IPS-18a (cell line): ENCODE measurements at regions not wholly inside any gene's neighbourhood (a gene's known extent, or its start where the extent isn't known, plus 50 kb on each side); places are given as distances from the start of the nearest gene placed in this dataset.
A peak's percentile ranks its signal among the peaks of the same experiment; 100 is the strongest.
"Not testable (repeated sequence)": the region's sequence is repeated elsewhere in the genome, so short reads cannot be mapped to it uniquely, and the experiment has no call there.

Experiments
- H3K27ac ChIP-seq: one replicate; pipeline ENCODE4 v1.5.1; 2013; ENCODE audit warnings: low read length
- H3K27me3 ChIP-seq: one replicate; pipeline ENCODE4 v1.6.1; 2013; ENCODE audit warnings: mild to moderate bottlenecking, low read length; ENCODE audit not compliant: control insufficient read depth, insufficient read depth
- H3K36me3 ChIP-seq: one replicate; pipeline ENCODE4 v1.6.1; 2013; ENCODE audit warnings: low read depth, low read length; ENCODE audit not compliant: control insufficient read depth
- H3K4me1 ChIP-seq: one replicate; pipeline ENCODE4 v1.6.1; 2013; ENCODE audit warnings: low read depth, low read length; ENCODE audit not compliant: control insufficient read depth
- H3K4me3 ChIP-seq: one replicate; pipeline ENCODE4 v1.5.1; 2013; ENCODE audit warnings: low read length
- H3K9ac ChIP-seq: one replicate; pipeline ENCODE4 v1.6.1; 2013; ENCODE audit warnings: mild to moderate bottlenecking, low read length, moderate library complexity
- H3K9me3 ChIP-seq: one replicate; pipeline ENCODE4 v1.6.1; 2013; ENCODE audit warnings: low read depth, low read length; ENCODE audit not compliant: control insufficient read depth

GRCh38 chr10:53479365-53479764 is 706.8 kb upstream of the MBL2 start:
- Histone ChIP-seq H3K4me3 (peak overlapping the region; percentile 29), H3K4me1 (peaks cover 54% of the 10 kb centered on the region), H3K9ac (peak overlapping the region; percentile 53), H3K9me3 (peaks cover 4% of the 10 kb centered on the region), H3K36me3 (peaks cover 1% of the 10 kb centered on the region), H3K27me3 (no peaks in the 10 kb centered on the region), H3K27ac (peak overlapping the region; percentile 94)

GRCh38 chr10:53477313-53477675 is 704.7 kb upstream of the MBL2 start:
- Histone ChIP-seq H3K9me3 (no peaks in the 10 kb centered on the region), H3K4me3 (no peak overlapping the region), H3K4me1 (peaks cover 54% of the 10 kb centered on the region), H3K9ac (peak overlapping the region; percentile 64), H3K36me3 (no peaks in the 10 kb centered on the region), H3K27ac (peak overlapping the region; percentile 98), H3K27me3 (no peaks in the 10 kb centered on the region)

GRCh38 chr10:53476650-53477312 is 704.2 kb upstream of the MBL2 start:
- H3K9ac ChIP-seq: peak overlapping the region; percentile 64
- H3K27ac ChIP-seq: peak overlapping the region; percentile 98

GRCh38 chr10:53469383-53469782 is 696.8 kb upstream of the MBL2 start:
- H3K36me3 ChIP-seq: no peaks in the 10 kb centered on the region
- no peaks in the 10 kb centered on the region for H3K27me3 ChIP-seq
- no peaks in the 10 kb centered on the region for H3K9me3 ChIP-seq
- no peak overlapping the region for H3K9ac ChIP-seq
- H3K27ac ChIP-seq: no peak overlapping the region
- H3K4me3 ChIP-seq: no peak overlapping the region
- H3K4me1 ChIP-seq: no peaks in the 10 kb centered on the region

More at GRCh38 chr10:53476650-53477312, 704.2 kb upstream of the MBL2 start:
- Histone ChIP-seq H3K4me3 (no peak overlapping the region), H3K4me1 (peaks cover 52% of the 10 kb centered on the region), H3K36me3 (no peaks in the 10 kb centered on the region), H3K27me3 (no peaks in the 10 kb centered on the region), H3K9me3 (no peaks in the 10 kb centered on the region)

GRCh38 chr10:53463539-53463938 is 691.0 kb upstream of the MBL2 start:
- no peak overlapping the region for H3K4me3 ChIP-seq
- peaks cover 15% of the 10 kb centered on the region for H3K4me1 ChIP-seq
- H3K36me3 ChIP-seq: no peaks in the 10 kb centered on the region
- no peaks in the 10 kb centered on the region for H3K27me3 ChIP-seq
- H3K27ac ChIP-seq: no peak overlapping the region
- H3K9ac ChIP-seq: no peak overlapping the region
- no peaks in the 10 kb centered on the region for H3K9me3 ChIP-seq

- Histone ChIP-seq H3K36me3 (no peaks in the 10 kb centered on the region), H3K9me3 (no peaks in the 10 kb centered on the region), H3K9ac (no peak overlapping the region), H3K4me3 (no peak overlapping the region), H3K4me1 (peaks cover 8% of the 10 kb centered on the region), H3K27ac (no peak overlapping the region), H3K27me3 (no peaks in the 10 kb centered on the region)
Measured at GRCh38 chr10:53458007-53458406, 685.4 kb upstream of the MBL2 start.

- H3K27me3 ChIP-seq: no peaks in the 10 kb centered on the region
- H3K9me3 ChIP-seq: no peaks in the 10 kb centered on the region
- H3K9ac ChIP-seq: no peak overlapping the region
- no peak overlapping the region for H3K4me3 ChIP-seq
- H3K27ac ChIP-seq: no peak overlapping the region
- H3K36me3 ChIP-seq: no peaks in the 10 kb centered on the region
- peaks cover 3% of the 10 kb centered on the region for H3K4me1 ChIP-seq
Measured at GRCh38 chr10:53453196-53453595, 680.6 kb upstream of the MBL2 start.

- peaks cover 8% of the 10 kb centered on the region for H3K9me3 ChIP-seq
Measured at GRCh38 chr10:53447576-53447975, 675.0 kb upstream of the MBL2 start.

GRCh38 chr10:53441843-53442242 is 669.3 kb upstream of the MBL2 start:
- no peak overlapping the region for H3K4me3 ChIP-seq
- H3K27ac ChIP-seq: no peak overlapping the region
- H3K4me1 ChIP-seq: peaks cover 8% of the 10 kb centered on the region
- H3K27me3 ChIP-seq: no peaks in the 10 kb centered on the region
- H3K36me3 ChIP-seq: no peaks in the 10 kb centered on the region
- no peaks in the 10 kb centered on the region for H3K9me3 ChIP-seq
- no peak overlapping the region for H3K9ac ChIP-seq

More at GRCh38 chr10:53447576-53447975, 675.0 kb upstream of the MBL2 start:
- Histone ChIP-seq H3K4me1 (no peaks in the 10 kb centered on the region), H3K36me3 (no peaks in the 10 kb centered on the region), H3K9ac (no peak overlapping the region), H3K27ac (no peak overlapping the region), H3K27me3 (no peaks in the 10 kb centered on the region), H3K4me3 (no peak overlapping the region)

- H3K4me1 ChIP-seq: peaks cover 8% of the 10 kb centered on the region
Measured at GRCh38 chr10:53440601-53441000, 668.0 kb upstream of the MBL2 start.

GRCh38 chr10:53439075-53439474 is 666.5 kb upstream of the MBL2 start:
- H3K36me3 ChIP-seq, H3K4me3 ChIP-seq, H3K9ac ChIP-seq, H3K27ac ChIP-seq, H3K27me3 ChIP-seq, H3K9me3 ChIP-seq, H3K4me1 ChIP-seq: not testable (repeated sequence)

More at GRCh38 chr10:53440601-53441000, 668.0 kb upstream of the MBL2 start:
- no peaks in the 10 kb centered on the region for H3K27me3 ChIP-seq
- no peaks in the 10 kb centered on the region for H3K36me3 ChIP-seq
- no peak overlapping the region for H3K9ac ChIP-seq
- no peak overlapping the region for H3K27ac ChIP-seq
- no peak overlapping the region for H3K4me3 ChIP-seq
- no peaks in the 10 kb centered on the region for H3K9me3 ChIP-seq

GRCh38 chr10:53434413-53434812 is 661.8 kb upstream of the MBL2 start:
- Histone ChIP-seq H3K9ac (no peak overlapping the region), H3K27ac (no peak overlapping the region), H3K4me1 (peaks cover 16% of the 10 kb centered on the region), H3K9me3 (no peaks in the 10 kb centered on the region), H3K4me3 (no peak overlapping the region), H3K27me3 (no peaks in the 10 kb centered on the region), H3K36me3 (no peaks in the 10 kb centered on the region)
